ENCODE measurements at regions not wholly inside any gene's neighbourhood (a gene's known extent, or its start where the extent isn't known, plus 50 kb on each side); places are given as distances from the start of the nearest gene placed in this dataset.
"Not testable (repeated sequence)": the region's sequence is repeated elsewhere in the genome, so short reads cannot be mapped to it uniquely, and the experiment has no call there.

DNA sequence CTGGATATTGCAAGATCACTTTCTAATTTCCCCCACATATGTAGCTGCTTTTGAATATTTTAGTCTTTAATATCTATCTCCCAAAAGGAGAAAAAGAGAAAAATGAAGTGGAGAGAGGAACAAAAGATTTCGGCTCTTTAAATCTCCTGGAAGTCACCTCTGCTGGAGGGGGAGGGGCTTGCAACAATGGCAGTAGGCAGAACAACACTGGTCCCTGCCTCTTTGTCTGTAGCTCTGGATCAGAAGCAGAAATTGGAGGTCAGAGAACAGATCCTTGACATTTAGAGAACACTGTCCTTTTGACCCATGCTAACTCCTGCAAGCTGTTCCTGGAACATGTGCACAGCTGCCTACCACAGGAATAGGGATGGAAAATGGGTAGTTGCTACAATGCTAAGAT, 86.7 kb upstream of the GPR12 start:
- Histone ChIP-seq H3K79me2 (ENCODE audit: insufficient read depth, low read length) (no peaks in the 10 kb centered on the region), H3K27ac (ENCODE audit: low read depth, low read length) (no peak overlapping the region), H3K4me2 (ENCODE audit: insufficient read depth, low read length) (no peak overlapping the region), H3K4me3 (ENCODE audit: insufficient read depth, low read length) (no peak overlapping the region), H3K36me3 (ENCODE audit: insufficient read depth, low read length) (no peaks in the 10 kb centered on the region), H4K20me1 (ENCODE audit: insufficient read depth, low read length) (no peaks in the 10 kb centered on the region), H2AFZ (ENCODE audit: low read length) (no peak overlapping the region), H3K4me1 (ENCODE audit: insufficient read depth, low read length) (no peaks in the 10 kb centered on the region), H3K9me3 (ENCODE audit: low read depth, low read length) (no peaks in the 10 kb centered on the region), H3K27me3 (ENCODE audit: insufficient read depth, low read length) (no peaks in the 10 kb centered on the region)
- TF ChIP-seq CTCF (IDR thresholded peaks at IDR 0.05; ENCODE audit: extremely low read depth, low read depth, low read length), result no peak
- DNase-seq (ENCODE audit: insufficient read length, low spot score, missing footprints), result no peak

DNA sequence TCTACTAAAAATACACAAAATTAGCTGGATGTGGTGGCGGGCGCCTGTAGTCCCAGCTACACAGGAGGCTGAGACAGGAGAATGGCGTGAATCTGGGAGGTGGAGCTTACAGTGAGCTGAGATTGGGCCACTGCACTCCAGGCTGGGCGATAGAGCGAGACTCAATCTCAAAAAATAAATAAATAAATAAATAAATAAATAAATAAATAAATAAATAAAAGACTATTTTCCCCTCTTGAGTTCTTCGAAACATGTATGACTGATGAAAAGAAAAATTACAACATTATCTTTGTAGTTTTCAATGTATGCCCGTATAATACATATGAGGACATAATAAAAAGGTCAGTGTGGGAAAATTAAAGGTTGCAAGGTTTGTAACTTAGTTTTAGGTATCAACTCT, 84.5 kb upstream of the GPR12 start:
- not testable (repeated sequence) for H4K20me1 ChIP-seq (ENCODE audit: insufficient read depth, low read length); DNase-seq (ENCODE audit: insufficient read length, low spot score, missing footprints); H2AFZ ChIP-seq (ENCODE audit: low read length); H3K79me2 ChIP-seq (ENCODE audit: insufficient read depth, low read length); H3K36me3 ChIP-seq (ENCODE audit: insufficient read depth, low read length); H3K27ac ChIP-seq (ENCODE audit: low read depth, low read length); H3K4me3 ChIP-seq (ENCODE audit: insufficient read depth, low read length); H3K9me3 ChIP-seq (ENCODE audit: low read depth, low read length); H3K4me1 ChIP-seq (ENCODE audit: insufficient read depth, low read length); H3K4me2 ChIP-seq (ENCODE audit: insufficient read depth, low read length)
- peaks cover 11% of the 10 kb centered on the region for H3K27me3 ChIP-seq (ENCODE audit: insufficient read depth, low read length)

GRCh38 chr13:26839682-26840081, 79.1 kb upstream of the GPR12 start:
- DNase-seq (ENCODE audit: insufficient read length, low spot score, missing footprints), result no peak
- Histone ChIP-seq H3K4me2 (ENCODE audit: insufficient read depth, low read length) (no peak overlapping the region), H3K27me3 (ENCODE audit: insufficient read depth, low read length) (peaks cover 11% of the 10 kb centered on the region)

DNA sequence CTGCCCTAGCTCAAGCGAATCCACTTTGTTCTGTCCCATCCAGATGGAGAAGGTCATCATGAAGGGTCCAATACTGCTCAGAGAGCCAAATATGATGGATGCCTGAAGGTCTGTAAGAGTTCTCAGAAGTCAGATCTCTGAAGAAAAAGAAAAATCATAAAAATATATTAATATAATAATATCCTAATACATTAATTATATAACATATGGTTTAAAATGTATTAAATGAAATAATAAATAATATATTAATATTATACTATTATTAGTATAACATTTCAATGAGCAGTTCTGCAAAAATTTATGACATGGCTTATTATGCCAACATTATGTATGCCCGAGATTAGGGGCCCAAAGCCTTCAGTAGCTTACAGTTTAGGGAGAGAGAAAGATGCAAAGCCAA, 78.2 kb upstream of the GPR12 start:
- no peak overlapping the region for H3K4me3 ChIP-seq (ENCODE audit: insufficient read depth, low read length)
- no peak overlapping the region for H2AFZ ChIP-seq (ENCODE audit: low read length)
- H3K79me2 ChIP-seq (ENCODE audit: insufficient read depth, low read length), result no peaks in the 10 kb centered on the region
- no peaks in the 10 kb centered on the region for H3K4me1 ChIP-seq (ENCODE audit: insufficient read depth, low read length)
- no peaks in the 10 kb centered on the region for H3K9me3 ChIP-seq (ENCODE audit: low read depth, low read length)
- TF ChIP-seq CTCF (IDR thresholded peaks at IDR 0.05; ENCODE audit: extremely low read depth, low read depth, low read length), result no peak
- H4K20me1 ChIP-seq (ENCODE audit: insufficient read depth, low read length), result no peaks in the 10 kb centered on the region
- peaks cover 11% of the 10 kb centered on the region for H3K27me3 ChIP-seq (ENCODE audit: insufficient read depth, low read length)
- DNase-seq (ENCODE audit: insufficient read length, low spot score, missing footprints), result no peak
- no peaks in the 10 kb centered on the region for H3K36me3 ChIP-seq (ENCODE audit: insufficient read depth, low read length)
- H3K4me2 ChIP-seq (ENCODE audit: insufficient read depth, low read length), result no peak overlapping the region
- no peak overlapping the region for H3K27ac ChIP-seq (ENCODE audit: low read depth, low read length)

More at GRCh38 chr13:26839682-26840081, 79.1 kb upstream of the GPR12 start:
- Histone ChIP-seq H3K4me3 (ENCODE audit: insufficient read depth, low read length) (no peak overlapping the region), H3K36me3 (ENCODE audit: insufficient read depth, low read length) (no peaks in the 10 kb centered on the region), H3K79me2 (ENCODE audit: insufficient read depth, low read length) (no peaks in the 10 kb centered on the region), H2AFZ (ENCODE audit: low read length) (no peak overlapping the region), H3K4me1 (ENCODE audit: insufficient read depth, low read length) (no peaks in the 10 kb centered on the region), H4K20me1 (ENCODE audit: insufficient read depth, low read length) (no peaks in the 10 kb centered on the region), H3K9me3 (ENCODE audit: low read depth, low read length) (no peaks in the 10 kb centered on the region), H3K27ac (ENCODE audit: low read depth, low read length) (no peak overlapping the region)
- TF ChIP-seq CTCF (IDR thresholded peaks at IDR 0.05; ENCODE audit: extremely low read depth, low read depth, low read length), result no peak

Data from osteoblast (primary cell).